ENCODE measurements at regions not wholly inside any gene's neighbourhood (a gene's known extent, or its start where the extent isn't known, plus 50 kb on each side); places are given as distances from the start of the nearest gene placed in this dataset.
A peak's percentile ranks its signal among the peaks of the same experiment; 100 is the strongest.

- DNase-seq: no peak
Observed at GRCh38 chr4:30875658-30876269, 155.6 kb downstream of the PCDH7 start.

GRCh38 chr4:30879855-30880598, 159.9 kb downstream of the PCDH7 start:
- no peak for DNase-seq

- no peak for DNase-seq
Observed at GRCh38 chr4:30881985-30882384, 161.8 kb downstream of the PCDH7 start.

GRCh38 chr4:30882443-30882842, 162.3 kb downstream of the PCDH7 start:
- DNase-seq: no peak

- DNase-seq: no peak
Observed at GRCh38 chr4:30882995-30883675, 163.0 kb downstream of the PCDH7 start.

GRCh38 chr4:30901461-30902451, 181.6 kb downstream of the PCDH7 start:
- DNase-seq: no peak

- DNase-seq: no peak
Observed at GRCh38 chr4:30903502-30904214, 183.5 kb downstream of the PCDH7 start.

GRCh38 chr4:30904215-30904555, 184.0 kb downstream of the PCDH7 start:
- DNase-seq: no peak

GRCh38 chr4:30904588-30904987, 184.4 kb downstream of the PCDH7 start:
- DNase-seq: no peak

- no peak for DNase-seq
Observed at GRCh38 chr4:30912098-30912714, 192.0 kb downstream of the PCDH7 start.

- no peak for DNase-seq
Observed at GRCh38 chr4:30916337-30917274, 196.4 kb downstream of the PCDH7 start.

- no peak for DNase-seq
Observed at GRCh38 chr4:30917946-30918345, 197.8 kb downstream of the PCDH7 start.

GRCh38 chr4:30919458-30919857, 199.3 kb downstream of the PCDH7 start:
- DNase-seq: no peak

GRCh38 chr4:30920043-30920442, 199.9 kb downstream of the PCDH7 start:
- DNase-seq: no peak

GRCh38 chr4:30922625-30923024, 202.5 kb downstream of the PCDH7 start:
- no peak for DNase-seq

GRCh38 chr4:30924495-30924894, 204.3 kb downstream of the PCDH7 start:
- no peak for DNase-seq

- no peak for DNase-seq
Observed at GRCh38 chr4:30929649-30930048, 209.5 kb downstream of the PCDH7 start.

GRCh38 chr4:30930276-30930675, 210.1 kb downstream of the PCDH7 start:
- no peak for DNase-seq

GRCh38 chr4:30932581-30932980, 212.4 kb downstream of the PCDH7 start:
- DNase-seq: no peak

GRCh38 chr4:30939069-30939468, 218.9 kb downstream of the PCDH7 start:
- DNase-seq: peak in 1 of 2 experiments; percentile 23

GRCh38 chr4:30939684-30940083, 219.5 kb downstream of the PCDH7 start:
- DNase-seq: no peak

Measured in NCI-H446 (cell line).